ENCODE measurements at regions not wholly inside any gene's neighbourhood (a gene's known extent, or its start where the extent isn't known, plus 50 kb on each side); places are given as distances from the start of the nearest gene placed in this dataset.

DNA sequence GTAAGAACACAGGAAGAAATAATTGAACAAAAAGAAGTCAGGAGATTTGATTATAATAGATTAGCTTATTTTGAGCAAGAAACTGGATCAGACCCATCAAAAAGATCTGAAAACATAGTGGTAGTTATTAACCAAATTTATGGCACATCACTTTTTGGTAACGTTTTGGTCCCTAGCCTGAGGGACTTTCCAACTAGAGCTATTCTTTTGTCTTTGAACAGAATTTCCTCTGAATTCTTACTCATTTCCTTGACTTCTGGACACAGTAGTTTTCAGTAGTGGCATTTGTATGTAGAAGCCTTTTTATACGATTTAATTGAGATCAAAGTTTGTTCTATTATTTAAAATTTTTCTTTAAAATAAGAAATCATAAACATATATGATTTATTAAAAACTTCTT, 96.5 kb upstream of the PDGFD start:
- TF ChIP-seq POLR2AphosphoS5 (IDR thresholded peaks at IDR 0.05; ENCODE audit: insufficient read depth in 1 of 2, low read depth in 1 of 2) (no peak), CTCF (IDR thresholded peaks at IDR 0.05) (no peak)
